Lower lobe of right lung (tissue), 2 donors: ENCODE measurements at regions not wholly inside any gene's neighbourhood (a gene's known extent, or its start where the extent isn't known, plus 50 kb on each side); places are given as distances from the start of the nearest gene placed in this dataset.
A peak's percentile ranks its signal among the peaks of the same experiment; 100 is the strongest.

ENCODE experiments used
- ATAC-seq, 2 donors: fragments of 200-7000 bp; cut with Tn5 transposase; one replicate each; pipeline ENCODE4 v1.9.1; 2020 to 2022; ENCODE audit warnings: mild to moderate bottlenecking in 2 of 2, moderate library complexity in 2 of 2
- DNase-seq: peaks from one replicate; pipeline ENCODE4 v3.0.0-alpha.2; 2020
- H3K27ac ChIP-seq: fragments of 200-600 bp; one replicate; pipeline ENCODE4 v1.8.0; 2022
- H3K27me3 ChIP-seq: fragments of 200-600 bp; one replicate; pipeline ENCODE4 v1.8.0; 2022; ENCODE audit warnings: low read depth
- H3K36me3 ChIP-seq: fragments of 200-600 bp; one replicate; pipeline ENCODE4 v1.8.0; 2022; ENCODE audit warnings: mild to moderate bottlenecking
- H3K4me1 ChIP-seq: fragments of 200-600 bp; one replicate; pipeline ENCODE4 v1.8.0; 2022
- H3K4me3 ChIP-seq: fragments of 200-600 bp; one replicate; pipeline ENCODE4 v1.8.0; 2022; ENCODE audit warnings: mild to moderate bottlenecking
- H3K9me3 ChIP-seq: fragments of 200-600 bp; one replicate; pipeline ENCODE4 v1.8.0; 2022
- CTCF ChIP-seq: fragments of 200-600 bp; IDR thresholded peaks from one replicate; pipeline ENCODE4 v1.8.0; 2022; ENCODE audit warnings: antibody characterized with exemption, mild to moderate bottlenecking
- intact Hi-C: fragments of 100-400 bp; cut with DNase I; formaldehyde crosslinking; loops from one replicate; pipeline ENCODE4 v1.11.0; 2022
- donor health status: DM: no; HTN: yes; CAD: no; lungs with severe emphysema.

GRCh38 chr5:155504606-155505005 lies 491.1 kb downstream of the KIF4B start:
- ATAC-seq = no peak

DNA sequence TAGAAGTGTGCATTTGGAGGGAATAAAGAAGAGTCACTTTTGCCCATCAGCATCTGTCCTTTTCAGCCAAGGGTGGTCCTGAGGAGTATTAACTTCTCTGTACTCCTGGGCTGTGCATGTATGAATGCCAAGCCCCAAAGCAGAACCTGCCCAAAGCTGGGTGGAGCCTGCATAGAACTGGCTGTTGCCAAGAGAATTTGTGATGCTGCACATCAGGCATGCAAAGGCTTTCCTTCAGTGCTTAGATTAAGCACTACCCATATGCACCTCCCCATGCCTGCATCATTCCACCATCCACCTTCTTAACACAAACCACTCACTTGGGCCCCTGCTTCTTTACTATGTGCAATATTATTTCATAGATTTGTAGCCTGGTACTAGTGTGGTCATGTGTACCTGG lies 493.8 kb downstream of the KIF4B start:
- Histone ChIP-seq H3K36me3 (no peaks in the 10 kb centered on the region), H3K27me3 (no peaks in the 10 kb centered on the region), H3K4me3 (no peak overlapping the region), H3K27ac (no peak overlapping the region), H3K4me1 (no peaks in the 10 kb centered on the region), H3K9me3 (no peaks in the 10 kb centered on the region)
- DNase-seq = no peak
- no peak for TF ChIP-seq CTCF
- intact Hi-C loops = no loop called here
- no peak for ATAC-seq

More at GRCh38 chr5:155504606-155505005, 491.1 kb downstream of the KIF4B start:
- no peaks in the 10 kb centered on the region for H3K9me3 ChIP-seq
- no peaks in the 10 kb centered on the region for H3K36me3 ChIP-seq
- H3K27me3 ChIP-seq = no peaks in the 10 kb centered on the region
- H3K27ac ChIP-seq = no peak overlapping the region
- no peak for TF ChIP-seq CTCF
- H3K4me1 ChIP-seq = no peaks in the 10 kb centered on the region
- no peak for DNase-seq
- no peak overlapping the region for H3K4me3 ChIP-seq
- intact Hi-C loops = no loop called here

DNA sequence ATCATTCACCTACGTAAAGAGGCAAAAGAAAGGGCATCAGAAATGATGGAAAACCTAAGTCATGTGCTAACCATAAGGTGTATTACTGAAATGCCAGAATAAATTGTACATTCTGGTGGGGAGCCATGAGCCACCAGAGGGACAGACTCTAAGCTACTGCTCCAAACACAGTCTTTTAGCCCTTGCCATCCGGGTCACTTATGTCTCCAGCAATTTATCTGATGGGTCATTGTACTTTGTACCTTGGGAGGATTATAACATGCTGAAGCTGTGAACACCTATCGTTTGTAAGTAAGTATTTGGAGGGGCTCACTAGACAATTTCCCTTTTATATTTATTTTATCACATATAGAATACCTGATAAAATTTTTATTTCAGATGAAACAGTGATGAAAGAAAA lies 495.1 kb downstream of the KIF4B start:
- no peaks in the 10 kb centered on the region for H3K4me1 ChIP-seq
- ATAC-seq (no peak), DNase-seq (no peak)
- H3K27ac ChIP-seq = no peak overlapping the region
- H3K27me3 ChIP-seq = no peaks in the 10 kb centered on the region
- intact Hi-C loops = no loop called here
- TF ChIP-seq CTCF = no peak
- no peaks in the 10 kb centered on the region for H3K9me3 ChIP-seq
- H3K4me3 ChIP-seq = no peak overlapping the region
- H3K36me3 ChIP-seq = no peaks in the 10 kb centered on the region

DNA sequence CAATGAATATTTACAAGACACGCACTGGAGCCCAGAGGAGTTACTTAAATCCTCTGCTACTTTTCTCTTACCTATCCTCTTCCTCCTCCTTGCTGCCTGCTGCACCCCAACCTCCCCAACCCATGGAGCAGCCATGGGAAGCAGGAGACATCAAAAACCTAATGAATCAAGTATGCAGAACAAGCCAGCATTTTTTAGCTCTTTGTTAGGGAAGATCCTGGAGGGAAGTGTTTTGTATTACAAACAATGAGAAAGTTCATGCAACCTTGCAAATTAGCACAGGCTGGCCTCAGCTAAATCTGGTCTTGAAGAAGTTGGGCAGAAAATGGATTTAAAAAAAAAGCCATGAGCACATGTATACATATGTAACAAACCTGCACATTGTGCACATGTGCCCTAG lies 498.8 kb downstream of the KIF4B start:
- DNase-seq (no peak), ATAC-seq (no peak)
- intact Hi-C loops = no loop called here
- H3K4me3 ChIP-seq = no peak overlapping the region
- TF ChIP-seq CTCF = no peak
- H3K36me3 ChIP-seq = no peaks in the 10 kb centered on the region
- no peaks in the 10 kb centered on the region for H3K9me3 ChIP-seq
- no peak overlapping the region for H3K27ac ChIP-seq
- no peaks in the 10 kb centered on the region for H3K4me1 ChIP-seq
- H3K27me3 ChIP-seq = no peaks in the 10 kb centered on the region

DNA sequence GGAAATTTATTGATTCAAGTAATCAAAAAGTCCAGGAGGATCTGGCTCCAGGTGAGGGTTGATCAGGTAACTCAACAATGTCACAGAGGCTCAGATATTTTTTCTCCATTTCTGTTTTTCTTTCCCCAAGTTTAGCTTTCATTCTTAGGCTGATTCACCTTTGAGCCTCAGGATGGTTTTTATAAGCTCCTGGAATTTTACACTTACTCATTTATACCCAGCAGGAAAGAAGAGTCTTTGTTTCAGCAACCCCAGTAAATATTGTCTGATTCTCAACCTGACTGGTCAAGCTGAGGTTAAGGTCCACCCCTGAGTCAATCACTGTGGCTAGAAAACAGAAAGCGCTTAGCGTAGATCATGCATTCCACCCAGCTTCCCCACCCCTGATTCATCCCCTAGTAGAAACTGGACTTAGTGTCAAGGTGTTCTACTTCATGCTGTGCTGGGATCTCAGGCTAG lies 500.6 kb downstream of the KIF4B start:
- Histone ChIP-seq H3K27me3 (no peaks in the 10 kb centered on the region), H3K36me3 (no peaks in the 10 kb centered on the region), H3K4me3 (no peak overlapping the region), H3K4me1 (no peaks in the 10 kb centered on the region), H3K9me3 (no peaks in the 10 kb centered on the region), H3K27ac (no peak overlapping the region)
- no peak for ATAC-seq
- no peak for TF ChIP-seq CTCF
- intact Hi-C loops = no loop called here
- DNase-seq = no peak

DNA sequence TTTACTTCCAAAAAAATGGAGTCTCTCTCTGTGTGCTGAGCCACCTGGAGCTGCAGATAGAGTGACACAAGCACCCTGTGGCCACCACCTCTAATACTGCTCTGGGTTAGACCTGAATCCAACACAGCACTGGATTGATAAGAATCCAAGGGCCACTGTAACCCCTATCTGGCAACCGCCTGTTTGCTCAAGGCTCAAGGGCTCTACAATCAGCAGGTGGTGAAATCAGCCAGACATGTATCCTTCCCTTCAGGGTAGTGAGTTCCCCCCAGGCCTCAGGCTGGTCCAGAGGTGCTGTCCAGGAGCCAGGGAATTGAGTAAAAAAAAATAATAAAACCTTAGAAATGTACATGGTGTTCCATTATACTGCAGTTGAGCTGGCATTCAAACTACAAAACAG lies 509.0 kb downstream of the KIF4B start:
- Histone ChIP-seq H3K4me3 (no peak overlapping the region), H3K4me1 (no peaks in the 10 kb centered on the region), H3K27ac (no peak overlapping the region), H3K27me3 (no peaks in the 10 kb centered on the region), H3K36me3 (no peaks in the 10 kb centered on the region), H3K9me3 (no peaks in the 10 kb centered on the region)
- intact Hi-C loops = no loop called here
- ATAC-seq (peak; percentile 32 to 37), DNase-seq (no peak)
- TF ChIP-seq CTCF = no peak
